GM21367 (cell line): ENCODE measurements at regions not wholly inside any gene's neighbourhood (a gene's known extent, or its start where the extent isn't known, plus 50 kb on each side); places are given as distances from the start of the nearest gene placed in this dataset.

ENCODE experiments used
- ATAC-seq: cut with Tn5 transposase; IDR thresholded peaks from one replicate; pipeline ENCODE4 v1.9.1; 2021; ENCODE audit not compliant: unreplicated experiment

- no peak for ATAC-seq
Measured at GRCh38 chr7:148472406-148472805, 118.2 kb upstream of the C7orf33 start.

GRCh38 chr7:148473703-148474480, 116.7 kb upstream of the C7orf33 start:
- no peak for ATAC-seq

GRCh38 chr7:148474481-148475025, 116.0 kb upstream of the C7orf33 start:
- no peak for ATAC-seq

- no peak for ATAC-seq
Measured at GRCh38 chr7:148478551-148478950, 112.0 kb upstream of the C7orf33 start.

GRCh38 chr7:148480479-148481146, 110.0 kb upstream of the C7orf33 start:
- no peak for ATAC-seq

- no peak for ATAC-seq
Measured at GRCh38 chr7:148481147-148481526, 109.4 kb upstream of the C7orf33 start.

GRCh38 chr7:148481971-148482626, 108.5 kb upstream of the C7orf33 start:
- ATAC-seq, result no peak

- ATAC-seq, result no peak
Measured at GRCh38 chr7:148483515-148484308, 106.9 kb upstream of the C7orf33 start.

- no peak for ATAC-seq
Measured at GRCh38 chr7:148484486-148484885, 106.1 kb upstream of the C7orf33 start.

- no peak for ATAC-seq
Measured at GRCh38 chr7:148485618-148486017, 104.9 kb upstream of the C7orf33 start.

- ATAC-seq, result no peak
Measured at GRCh38 chr7:148486937-148487336, 103.6 kb upstream of the C7orf33 start.

GRCh38 chr7:148487912-148488311, 102.7 kb upstream of the C7orf33 start:
- ATAC-seq, result no peak

- no peak for ATAC-seq
Measured at GRCh38 chr7:148489678-148490077, 100.9 kb upstream of the C7orf33 start.

- no peak for ATAC-seq
Measured at GRCh38 chr7:148492157-148492860, 98.3 kb upstream of the C7orf33 start.

- no peak for ATAC-seq
Measured at GRCh38 chr7:148495605-148496004, 95.0 kb upstream of the C7orf33 start.

- ATAC-seq, result no peak
Measured at GRCh38 chr7:148500978-148501377, 89.6 kb upstream of the C7orf33 start.

- no peak for ATAC-seq
Measured at GRCh38 chr7:148503900-148504487, 86.6 kb upstream of the C7orf33 start.

- ATAC-seq, result no peak
Measured at GRCh38 chr7:148505645-148506375, 84.8 kb upstream of the C7orf33 start.

- ATAC-seq, result peak; percentile 97
Measured at GRCh38 chr7:148507064-148507573, 83.4 kb upstream of the C7orf33 start.
